ENCODE measurements at regions not wholly inside any gene's neighbourhood (a gene's known extent, or its start where the extent isn't known, plus 50 kb on each side); places are given as distances from the start of the nearest gene placed in this dataset.

GRCh38 chr13:89932902-89933301 is 1414.6 kb upstream of the MIR17HG start:
- H3K9me3 ChIP-seq: no peaks in the 10 kb centered on the region
- H3K27me3 ChIP-seq: no peaks in the 10 kb centered on the region
- no peaks in the 10 kb centered on the region for H3K36me3 ChIP-seq
- H3K4me1 ChIP-seq: no peaks in the 10 kb centered on the region
- H3K27ac ChIP-seq: no peak overlapping the region
- no peak for TF ChIP-seq CTCF (IDR thresholded peaks at IDR 0.05)
- no peak for DNase-seq (ENCODE audit: low spot score)
- H3K4me3 ChIP-seq: no peak overlapping the region

DNA sequence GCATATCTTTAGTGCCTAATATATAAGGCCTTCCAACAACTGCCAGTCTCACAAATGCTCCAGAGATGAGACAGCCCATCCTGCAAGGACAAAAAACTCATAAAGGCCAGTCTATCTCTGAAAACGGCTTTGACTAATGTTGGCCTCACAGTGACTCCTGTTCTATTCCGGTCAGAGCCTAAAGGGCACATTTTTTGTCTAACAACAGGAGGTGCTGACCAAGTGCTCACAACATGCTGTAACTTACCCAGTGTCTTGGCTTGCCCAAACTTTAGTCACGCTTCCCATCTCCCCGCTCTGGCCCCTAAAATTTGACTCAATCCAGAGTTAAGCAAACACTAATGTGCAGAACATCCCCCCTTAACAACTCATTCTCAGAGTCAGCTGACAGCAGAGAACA is 1411.2 kb upstream of the MIR17HG start:
- Histone ChIP-seq H3K4me3 (no peak overlapping the region), H3K4me1 (no peaks in the 10 kb centered on the region), H3K9me3 (no peaks in the 10 kb centered on the region), H3K27me3 (no peaks in the 10 kb centered on the region), H3K27ac (no peak overlapping the region), H3K36me3 (no peaks in the 10 kb centered on the region)
- no peak for DNase-seq (ENCODE audit: low spot score)
- TF ChIP-seq CTCF (IDR thresholded peaks at IDR 0.05): no peak

- DNase-seq (ENCODE audit: low spot score): no peak
- Histone ChIP-seq H3K4me1 (no peaks in the 10 kb centered on the region), H3K4me3 (no peak overlapping the region), H3K27ac (no peak overlapping the region), H3K9me3 (no peaks in the 10 kb centered on the region), H3K27me3 (no peaks in the 10 kb centered on the region), H3K36me3 (no peaks in the 10 kb centered on the region)
- TF ChIP-seq CTCF (IDR thresholded peaks at IDR 0.05): no peak
Measured at GRCh38 chr13:89937420-89937819, 1410.1 kb upstream of the MIR17HG start.

GRCh38 chr13:89940383-89940782 is 1407.1 kb upstream of the MIR17HG start:
- H3K4me1 ChIP-seq: no peaks in the 10 kb centered on the region
- no peaks in the 10 kb centered on the region for H3K9me3 ChIP-seq
- no peak overlapping the region for H3K4me3 ChIP-seq
- H3K27me3 ChIP-seq: no peaks in the 10 kb centered on the region
- DNase-seq (ENCODE audit: low spot score): no peak
- TF ChIP-seq CTCF (IDR thresholded peaks at IDR 0.05): no peak
- no peak overlapping the region for H3K27ac ChIP-seq
- H3K36me3 ChIP-seq: no peaks in the 10 kb centered on the region

DNA sequence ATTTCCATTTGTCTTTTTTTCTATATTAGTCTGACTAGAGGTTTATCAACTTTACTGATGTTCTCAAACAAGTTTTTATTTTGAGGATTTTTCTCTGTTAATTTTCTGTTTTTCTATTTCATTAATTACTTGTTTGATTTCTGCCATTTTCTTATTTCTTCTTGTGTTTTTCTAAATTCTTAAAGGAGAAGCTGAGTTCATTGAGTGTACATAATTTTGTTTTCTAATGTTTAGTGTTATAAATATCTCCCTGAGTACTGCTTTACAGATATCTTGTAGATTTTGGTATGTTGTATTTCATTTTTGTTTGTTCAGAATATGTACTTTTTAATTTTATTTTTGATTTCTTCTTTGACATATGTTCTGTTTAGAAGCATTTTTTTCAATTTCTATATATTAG is 1404.3 kb upstream of the MIR17HG start:
- no peaks in the 10 kb centered on the region for H3K9me3 ChIP-seq
- H3K27me3 ChIP-seq: no peaks in the 10 kb centered on the region
- no peak overlapping the region for H3K4me3 ChIP-seq
- no peak for TF ChIP-seq CTCF (IDR thresholded peaks at IDR 0.05)
- no peak overlapping the region for H3K27ac ChIP-seq
- no peak for DNase-seq (ENCODE audit: low spot score)
- H3K36me3 ChIP-seq: no peaks in the 10 kb centered on the region
- H3K4me1 ChIP-seq: no peaks in the 10 kb centered on the region

DNA sequence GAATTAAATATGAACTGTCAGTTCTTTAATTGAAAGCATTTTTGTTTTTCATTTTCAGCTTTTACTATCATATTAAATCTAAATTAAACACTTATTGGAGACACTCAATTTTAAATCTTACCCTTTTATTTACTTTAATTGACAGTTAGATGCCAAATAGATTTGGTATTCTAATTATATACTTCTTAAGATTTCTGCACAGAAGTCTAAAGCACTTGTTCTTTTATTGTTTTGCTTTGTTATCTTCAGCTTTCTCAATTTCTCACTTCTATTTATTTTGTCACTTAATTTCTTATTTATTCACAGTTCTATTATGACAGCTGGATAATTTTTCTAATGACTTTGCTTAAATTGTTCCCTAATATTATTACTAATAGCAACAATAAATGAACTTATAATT is 1397.3 kb upstream of the MIR17HG start:
- no peak for DNase-seq (ENCODE audit: low spot score)
- no peak for TF ChIP-seq CTCF (IDR thresholded peaks at IDR 0.05)
- no peaks in the 10 kb centered on the region for H3K9me3 ChIP-seq
- no peak overlapping the region for H3K27ac ChIP-seq
- H3K4me1 ChIP-seq: no peaks in the 10 kb centered on the region
- H3K4me3 ChIP-seq: no peak overlapping the region
- no peaks in the 10 kb centered on the region for H3K27me3 ChIP-seq
- H3K36me3 ChIP-seq: no peaks in the 10 kb centered on the region

Measured in right atrium auricular region (tissue), 2 donors.